GM18858 (cell line): ENCODE measurements at regions not wholly inside any gene's neighbourhood (a gene's known extent, or its start where the extent isn't known, plus 50 kb on each side); places are given as distances from the start of the nearest gene placed in this dataset.
"Not testable (repeated sequence)": the region's sequence is repeated elsewhere in the genome, so short reads cannot be mapped to it uniquely, and the experiment has no call there.

Experiments used
- ATAC-seq: cut with Tn5 transposase; IDR thresholded peaks from one replicate; pipeline ENCODE4 v1.9.1; 2021; ENCODE audit not compliant: unreplicated experiment

DNA sequence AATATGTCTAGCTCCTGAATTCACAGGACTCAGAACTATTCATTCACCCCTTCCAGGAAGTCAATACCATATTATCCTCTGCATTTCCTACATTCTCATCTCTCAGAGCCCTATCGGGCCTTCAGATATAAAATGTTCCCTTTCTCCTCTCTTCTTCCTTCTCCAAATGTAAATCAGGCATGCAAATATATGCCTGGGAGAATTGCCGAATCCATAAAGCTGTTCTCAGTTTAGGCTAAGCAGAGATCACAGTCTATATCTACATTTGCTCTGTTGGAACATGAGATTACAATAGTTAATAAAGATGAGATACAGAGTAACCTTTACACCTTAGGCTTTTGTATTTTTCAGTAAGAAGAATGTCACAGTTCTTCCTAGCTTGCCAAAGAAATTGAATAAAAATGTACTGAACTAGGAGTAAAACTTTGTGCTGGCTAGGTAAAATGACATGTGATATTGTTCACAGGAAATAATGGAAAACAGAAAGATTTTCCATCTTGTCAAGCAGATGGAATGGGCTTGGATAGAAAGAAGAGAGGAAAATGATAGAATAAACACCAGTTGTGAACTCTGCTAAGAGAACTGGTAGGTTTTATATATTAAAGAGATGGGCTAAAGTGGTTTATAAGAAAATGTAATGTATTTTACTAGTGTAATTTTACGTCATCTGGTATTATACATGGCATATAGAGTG, 161.5 kb downstream of the NRIP1 start:
- ATAC-seq: no peak

DNA sequence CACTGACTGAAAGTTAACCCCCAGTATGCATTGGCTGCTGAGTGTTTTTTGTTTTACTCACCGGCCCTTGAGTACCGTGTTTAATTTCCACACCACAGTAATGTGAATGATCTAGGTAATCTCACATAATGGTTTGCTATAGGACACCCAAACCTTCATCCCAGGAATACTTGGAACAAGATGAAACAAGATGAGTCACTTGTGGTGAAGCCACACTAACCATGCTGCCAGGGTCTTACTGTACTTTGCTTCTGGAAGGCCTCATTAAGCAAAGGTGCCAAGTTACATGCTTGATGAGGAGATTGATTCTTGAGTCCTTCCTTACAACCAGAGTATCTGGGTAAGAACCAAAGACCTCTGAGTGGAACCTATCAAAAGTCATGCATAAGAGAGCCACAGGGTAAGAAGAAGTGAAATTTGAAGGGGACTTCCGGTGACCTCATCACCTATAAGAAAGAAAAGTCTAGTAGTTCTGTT, 163.3 kb downstream of the NRIP1 start:
- peak; percentile 69 for ATAC-seq

DNA sequence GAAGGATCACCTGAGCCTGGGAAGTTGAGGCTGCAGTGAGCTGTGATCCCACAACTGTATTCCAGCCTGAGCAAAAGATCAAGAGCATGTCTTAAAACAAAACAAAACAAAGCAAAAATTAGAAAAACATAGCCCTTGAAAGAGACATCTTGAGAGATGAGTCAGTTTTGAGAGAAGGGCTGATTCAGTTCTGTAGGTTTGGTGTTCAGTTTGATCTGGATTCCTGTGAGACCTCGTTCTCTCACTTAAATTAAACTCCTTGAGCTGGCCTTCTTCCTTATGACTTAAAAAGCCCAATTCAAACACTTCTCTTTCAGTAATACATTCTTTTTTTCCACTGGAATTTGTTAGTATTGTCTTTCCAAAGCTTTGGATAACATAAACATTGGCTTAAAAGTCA, 164.2 kb downstream of the NRIP1 start:
- no peak for ATAC-seq

DNA sequence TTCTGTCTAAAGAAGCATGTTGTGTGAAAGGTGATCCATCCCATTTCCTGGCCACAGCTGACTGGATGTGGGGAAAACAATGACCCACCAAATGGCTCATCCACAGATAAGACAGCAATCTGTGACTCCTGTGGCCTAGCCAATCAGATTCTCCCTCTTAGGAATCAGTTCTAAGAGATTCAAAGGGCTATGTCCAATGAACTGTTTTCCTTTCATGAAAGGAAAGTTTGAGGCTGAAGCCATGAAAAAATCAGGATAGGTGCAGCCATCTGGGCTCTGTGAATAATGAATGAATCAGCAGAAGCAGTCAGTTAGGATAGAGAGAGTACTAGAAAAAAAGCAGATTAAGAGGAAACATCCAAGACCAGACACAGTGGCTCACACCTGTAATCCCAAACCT, 164.7 kb downstream of the NRIP1 start:
- no peak for ATAC-seq

DNA sequence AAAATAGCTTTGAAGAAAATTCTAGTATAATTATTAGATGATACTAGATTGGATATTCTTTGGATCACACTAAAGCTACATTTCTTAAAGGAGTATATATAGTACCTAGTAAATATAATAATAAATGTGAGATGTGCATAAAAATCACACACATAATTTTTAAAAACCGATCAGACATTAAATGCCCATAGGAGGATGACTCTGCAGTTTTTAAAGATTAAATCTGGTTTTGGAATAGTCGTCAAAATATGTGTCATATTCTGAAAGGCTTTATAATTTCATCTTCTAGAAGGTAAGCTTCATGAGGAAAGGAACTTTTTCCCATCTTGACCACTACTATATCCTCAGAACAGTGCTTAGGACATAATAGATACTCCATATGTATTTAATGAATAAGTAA, 169.0 kb downstream of the NRIP1 start:
- ATAC-seq: no peak

DNA sequence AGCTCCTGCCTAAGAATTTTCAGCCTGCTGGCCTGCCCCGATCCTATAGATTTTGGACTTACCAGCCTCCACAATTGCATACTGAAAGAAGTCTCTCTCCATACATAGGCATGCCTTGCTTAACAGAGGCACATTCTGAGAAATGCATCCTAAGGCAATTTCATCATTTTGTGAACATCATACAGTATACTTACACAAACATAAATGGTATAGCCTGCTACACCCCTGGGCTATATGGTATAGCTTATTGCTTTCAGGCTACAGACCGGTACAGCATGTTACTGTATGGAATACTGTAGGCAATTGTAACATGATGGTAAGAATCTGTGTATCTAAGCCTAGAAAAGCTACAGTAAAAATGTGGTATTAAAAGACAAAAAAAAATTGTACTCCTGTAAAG, 174.7 kb downstream of the NRIP1 start:
- ATAC-seq: no peak

DNA sequence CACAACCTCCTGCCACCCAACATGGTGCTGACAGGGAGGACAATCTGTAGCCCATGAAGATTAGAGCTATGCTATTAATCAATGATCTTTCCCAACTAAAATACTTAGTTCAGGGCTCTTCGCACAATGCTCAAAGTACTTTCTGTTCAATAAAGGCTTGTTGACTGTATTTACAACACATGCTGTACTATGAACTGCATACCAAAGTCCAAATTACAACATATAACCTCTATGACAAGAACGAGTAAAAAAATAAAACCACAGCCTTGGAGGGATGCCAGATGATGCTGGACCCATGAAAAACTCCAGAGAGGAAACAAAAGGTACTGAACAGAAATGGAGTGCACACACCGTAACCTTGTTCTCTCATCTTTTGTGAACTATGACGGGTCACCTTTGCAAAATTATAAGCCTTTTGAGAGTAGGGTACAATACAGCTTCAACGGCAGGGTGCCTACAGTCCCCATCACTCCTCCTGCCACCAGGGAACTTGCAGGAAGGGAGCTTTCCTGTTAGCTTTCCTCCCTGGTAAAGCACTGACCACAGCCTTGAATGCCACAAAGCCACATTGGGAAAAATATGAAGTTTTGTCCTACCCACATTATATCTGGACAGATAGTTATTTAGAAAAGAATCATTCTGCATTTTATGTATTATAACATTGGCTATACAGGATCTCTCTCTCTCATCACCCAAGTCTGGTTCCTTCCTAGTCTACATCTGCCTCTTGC, 175.6 kb downstream of the NRIP1 start:
- no peak for ATAC-seq

DNA sequence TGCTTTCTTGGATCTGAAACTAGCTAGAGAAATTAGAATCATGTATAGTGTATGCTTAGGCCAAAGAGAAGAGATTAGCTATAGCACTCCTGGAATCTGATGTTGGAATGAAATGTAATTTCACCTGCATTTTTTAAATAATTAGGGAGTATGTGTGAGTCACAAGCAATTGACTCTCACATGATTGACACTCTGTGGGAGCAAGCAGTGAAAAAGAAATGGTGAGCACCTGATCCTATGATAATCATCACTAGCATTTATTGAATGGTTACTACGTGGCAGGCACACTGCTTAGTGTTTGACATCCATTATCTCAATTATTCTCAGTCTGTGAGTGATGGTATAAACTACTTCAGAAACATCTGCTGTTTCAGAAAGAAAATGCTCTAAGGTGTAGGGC, 176.6 kb downstream of the NRIP1 start:
- no peak for ATAC-seq

DNA sequence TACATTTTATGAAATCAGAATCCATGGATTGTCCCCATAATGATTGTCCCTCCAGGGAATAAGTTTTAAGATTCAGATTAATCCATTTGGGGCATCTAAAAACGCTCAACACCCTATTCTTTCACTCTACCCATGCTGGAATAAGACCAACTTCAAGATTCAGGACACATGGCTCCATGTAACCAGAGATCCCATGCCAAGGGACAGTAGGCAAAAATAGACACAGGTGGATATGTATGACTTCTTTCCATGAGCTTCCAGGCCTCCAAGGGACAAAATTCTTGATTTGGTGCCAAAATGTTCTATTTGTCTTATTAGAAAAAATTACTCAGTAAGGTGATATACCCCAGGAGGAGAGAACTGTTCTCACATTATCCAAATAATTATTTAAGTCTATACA, 178.8 kb downstream of the NRIP1 start:
- no peak for ATAC-seq

DNA sequence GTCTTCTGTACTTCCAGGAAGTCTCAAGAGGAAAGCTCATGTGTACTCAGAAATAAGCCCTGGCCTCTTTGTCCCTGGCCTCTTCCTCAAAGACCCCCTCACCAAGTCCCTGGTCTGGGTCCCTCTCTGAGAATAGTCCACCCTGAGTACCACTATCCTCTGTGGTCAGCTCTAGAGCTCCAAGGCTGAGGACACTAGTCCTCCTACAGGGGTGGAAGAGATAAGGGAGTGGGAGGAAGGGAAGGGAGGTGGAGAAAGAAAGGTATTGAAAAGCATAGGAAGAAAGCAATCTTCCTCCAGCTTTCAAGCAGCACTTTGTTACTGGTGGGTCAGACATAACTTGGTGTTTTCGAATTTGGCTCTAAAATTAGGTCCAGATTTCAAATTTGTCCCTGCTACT, 181.4 kb downstream of the NRIP1 start:
- no peak for ATAC-seq

DNA sequence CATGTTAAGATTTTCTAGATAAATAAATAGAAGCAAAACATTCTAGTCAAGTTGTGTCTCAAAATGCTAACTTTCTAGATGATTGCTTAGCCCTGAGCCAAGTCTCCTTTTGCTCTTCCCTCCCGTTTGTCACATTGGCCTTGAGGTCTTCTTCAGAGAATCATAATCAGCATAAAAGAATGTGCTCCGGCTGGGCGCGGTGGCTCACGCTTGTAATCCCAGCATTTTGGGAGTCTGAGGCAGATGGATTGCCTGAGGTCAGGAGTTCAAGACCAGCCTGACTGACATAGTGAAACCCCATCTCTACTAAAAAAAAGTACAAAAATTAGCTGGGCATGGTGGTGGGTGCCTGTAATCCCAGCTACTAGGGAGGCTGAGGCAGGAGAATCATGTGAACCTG, 182.3 kb downstream of the NRIP1 start:
- ATAC-seq: not testable (repeated sequence)

DNA sequence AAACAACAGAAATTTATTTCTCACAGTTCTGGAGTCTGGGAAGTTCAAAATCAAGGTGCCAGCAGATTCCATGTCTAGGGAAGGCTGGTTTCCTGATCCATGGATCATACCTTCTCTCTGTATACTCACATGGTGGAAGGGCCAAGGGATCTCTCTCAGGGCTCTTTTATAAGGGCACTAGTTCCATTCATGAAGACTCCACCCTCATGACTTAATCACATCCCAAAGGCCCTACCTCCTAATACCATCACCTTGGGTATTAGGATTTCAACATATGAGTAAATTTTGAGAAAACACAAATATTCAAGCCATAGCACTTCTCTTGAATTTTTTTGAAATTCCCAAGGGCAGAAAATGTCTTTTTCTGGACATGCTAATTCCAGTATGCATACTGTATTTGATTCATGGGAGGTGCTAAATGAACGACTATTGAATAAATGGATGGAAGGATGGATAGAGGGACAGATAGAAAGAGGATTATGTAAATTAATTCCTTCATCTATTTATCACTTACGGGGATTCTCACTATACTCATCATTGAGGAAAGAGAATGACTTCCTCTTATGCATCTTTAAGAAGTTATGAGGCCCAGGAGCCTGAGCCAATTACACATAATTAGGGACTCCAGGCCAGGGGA, 182.8 kb downstream of the NRIP1 start:
- no peak for ATAC-seq

DNA sequence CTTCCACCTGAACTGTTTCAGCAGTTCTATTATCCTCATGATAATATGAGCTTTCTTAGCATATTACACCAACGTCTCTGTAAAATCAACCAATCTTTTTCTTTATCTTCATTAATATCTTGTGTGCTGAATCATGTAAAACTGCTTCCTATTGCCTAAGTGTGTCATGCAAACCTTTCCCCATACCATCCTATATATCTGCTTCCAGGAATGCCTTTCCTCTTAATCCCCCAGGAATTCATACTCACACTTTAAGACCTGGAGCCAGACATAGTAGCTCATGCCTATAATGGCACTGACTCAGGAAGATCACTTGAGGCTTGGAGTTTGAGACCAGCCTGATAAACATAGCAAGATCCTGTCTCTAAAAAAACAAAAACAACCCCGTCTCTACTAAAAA, 183.9 kb downstream of the NRIP1 start:
- no peak for ATAC-seq

DNA sequence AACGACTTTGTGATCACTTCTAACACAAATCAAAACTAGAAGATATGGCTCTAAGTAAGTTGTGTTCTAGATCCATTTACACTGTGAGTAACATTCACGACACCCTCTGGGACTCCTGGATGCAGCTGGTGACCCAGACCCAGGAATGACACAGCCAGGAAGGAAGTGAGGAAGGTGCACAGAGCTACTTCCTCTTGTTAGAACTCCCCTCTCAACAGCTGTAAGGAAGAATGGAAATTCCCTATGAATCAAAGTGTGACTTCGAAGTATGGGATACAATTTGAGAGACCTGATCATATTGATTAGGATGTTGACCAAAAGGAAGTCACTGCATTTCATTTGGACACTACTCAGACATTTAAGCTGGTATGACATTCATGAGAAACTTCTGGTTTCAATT, 185.3 kb downstream of the NRIP1 start:
- no peak for ATAC-seq

DNA sequence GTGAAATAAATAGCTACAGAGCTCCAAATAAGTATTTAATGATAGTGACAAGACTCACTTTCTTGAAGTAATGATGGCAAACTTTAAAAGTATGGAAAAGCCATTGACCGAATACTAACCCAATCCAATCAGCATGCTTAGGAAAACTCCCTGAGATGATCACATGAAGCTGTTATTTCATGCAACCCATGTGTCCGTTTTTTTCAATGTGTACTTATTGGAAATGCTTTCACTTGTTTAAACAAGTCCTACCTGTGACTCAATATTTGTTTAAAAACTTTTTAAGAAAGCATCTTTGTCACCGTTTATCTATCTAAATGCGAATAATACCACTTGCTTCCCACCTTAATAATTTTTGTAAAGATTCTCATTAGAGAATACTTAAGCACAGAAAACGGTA, 185.8 kb downstream of the NRIP1 start:
- ATAC-seq: no peak

DNA sequence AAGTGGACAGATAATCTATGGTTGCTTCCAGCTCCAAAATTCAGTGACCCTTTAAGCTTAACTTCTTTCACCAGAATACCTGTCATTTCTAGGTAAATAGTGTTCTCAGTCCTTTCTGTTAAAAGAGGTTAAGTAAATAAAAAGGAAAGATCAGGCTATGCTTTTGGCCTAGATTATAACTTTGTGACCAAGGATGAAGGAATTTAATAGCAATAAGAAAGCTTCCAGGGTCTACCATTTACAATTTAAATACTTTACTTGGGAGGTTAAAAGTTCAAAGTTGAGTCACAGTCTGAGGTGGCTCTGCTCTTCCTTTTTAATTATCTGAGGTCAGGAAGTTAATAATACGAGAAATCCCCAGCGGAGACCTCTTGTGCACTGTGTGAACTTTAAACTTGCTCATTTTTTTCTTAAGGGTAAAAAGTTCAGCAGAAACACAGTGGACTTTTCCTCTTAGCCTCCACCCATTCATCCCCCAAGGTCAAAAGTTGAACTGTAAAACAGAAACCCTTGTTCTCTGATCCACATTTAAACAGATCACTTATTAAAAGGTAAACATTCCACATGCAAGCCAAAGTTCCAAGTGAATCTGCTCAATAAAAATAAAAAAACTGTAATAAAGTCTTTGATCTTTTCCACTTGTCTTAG, 187.1 kb downstream of the NRIP1 start:
- ATAC-seq: no peak

DNA sequence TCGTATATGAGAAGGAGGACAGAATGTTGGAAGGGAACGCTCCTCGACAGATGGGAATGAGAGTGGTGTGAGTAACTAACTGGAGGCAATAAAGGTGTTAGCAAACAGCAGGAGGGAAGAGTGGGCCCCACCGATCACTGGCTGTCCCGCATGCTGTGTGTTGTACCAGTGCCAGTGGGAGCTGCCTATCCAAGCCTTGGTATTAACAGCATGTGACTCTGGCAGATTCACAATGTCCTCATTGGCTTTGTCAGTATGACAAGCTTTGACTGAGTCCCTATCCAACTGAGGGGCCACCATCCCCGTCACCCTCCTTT, 188.3 kb downstream of the NRIP1 start:
- no peak for ATAC-seq

DNA sequence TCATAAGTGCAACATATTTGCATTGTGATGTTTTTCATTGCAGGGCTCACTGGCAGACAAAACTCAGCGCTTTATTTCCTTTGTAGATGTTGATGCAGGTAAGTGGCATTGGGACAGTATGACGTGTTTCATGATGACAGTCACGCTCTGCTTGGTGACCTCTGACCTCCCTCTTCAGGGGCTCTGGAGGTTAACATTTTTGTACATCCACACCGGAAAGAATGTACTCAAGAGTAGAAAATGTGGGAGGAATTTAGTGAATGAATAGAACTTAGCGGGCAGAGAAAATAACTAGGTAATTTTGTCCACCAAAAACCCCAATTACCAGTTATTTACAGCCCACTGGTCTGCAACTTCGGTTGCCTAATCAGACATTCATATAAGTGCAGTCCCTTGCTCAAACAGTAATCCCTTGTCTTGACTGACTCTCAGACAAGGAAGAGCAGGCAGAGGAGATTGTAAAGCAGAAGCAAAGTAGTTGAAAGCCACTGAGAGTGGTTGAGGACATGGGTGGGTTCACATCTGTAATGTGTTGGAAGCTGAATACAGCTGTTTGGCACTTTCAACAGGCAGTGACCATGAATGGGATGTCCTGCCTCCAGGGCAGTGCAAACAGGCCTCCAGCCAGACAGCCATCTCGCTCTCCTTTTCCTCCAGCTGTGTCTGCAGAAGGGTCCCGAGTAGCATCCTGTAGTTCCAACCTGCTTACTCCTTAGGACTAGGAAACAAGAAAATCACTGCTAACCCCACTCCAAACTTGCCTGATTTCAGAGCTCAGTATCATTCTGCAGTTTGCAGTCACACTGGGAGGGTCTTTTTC, 188.9 kb downstream of the NRIP1 start:
- peak; percentile 78 for ATAC-seq

DNA sequence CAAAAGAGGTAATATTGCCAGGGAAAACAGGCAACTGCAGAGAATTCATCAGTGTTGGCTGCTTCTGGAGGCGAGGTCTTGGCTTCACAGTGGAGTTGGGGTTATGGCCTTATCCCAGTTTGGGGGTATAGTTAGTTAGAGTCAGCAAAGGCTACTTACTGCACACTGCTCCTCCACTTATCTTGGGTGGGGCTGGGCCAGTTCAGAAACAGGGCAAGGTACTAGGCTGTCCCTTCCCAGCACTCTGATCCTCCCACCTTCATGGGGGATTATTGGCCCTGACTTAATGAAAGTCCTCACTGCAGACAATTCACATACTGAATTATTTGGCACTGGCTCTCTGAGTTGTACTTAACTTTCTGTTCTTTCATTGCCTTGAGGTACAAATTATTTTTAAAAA, 189.6 kb downstream of the NRIP1 start:
- ATAC-seq: no peak

DNA sequence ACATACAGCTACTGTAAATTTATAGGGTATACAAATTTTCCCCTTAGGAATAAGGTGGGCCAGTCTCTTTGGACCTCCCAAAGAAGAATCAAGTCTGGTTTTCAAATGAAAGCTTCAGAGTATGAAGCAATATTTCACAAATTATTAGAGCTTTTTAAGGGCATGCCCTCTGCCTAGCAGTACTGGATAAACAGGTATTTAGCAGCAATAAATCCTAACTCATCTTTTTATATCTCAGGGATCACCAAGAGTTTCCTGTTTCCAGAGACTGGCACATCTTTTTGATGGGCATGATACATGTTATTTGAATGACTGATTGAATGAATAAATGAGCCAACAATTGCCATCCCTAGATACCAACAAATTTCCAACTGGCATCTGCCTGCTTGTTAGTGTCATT, 190.4 kb downstream of the NRIP1 start:
- ATAC-seq: no peak

DNA sequence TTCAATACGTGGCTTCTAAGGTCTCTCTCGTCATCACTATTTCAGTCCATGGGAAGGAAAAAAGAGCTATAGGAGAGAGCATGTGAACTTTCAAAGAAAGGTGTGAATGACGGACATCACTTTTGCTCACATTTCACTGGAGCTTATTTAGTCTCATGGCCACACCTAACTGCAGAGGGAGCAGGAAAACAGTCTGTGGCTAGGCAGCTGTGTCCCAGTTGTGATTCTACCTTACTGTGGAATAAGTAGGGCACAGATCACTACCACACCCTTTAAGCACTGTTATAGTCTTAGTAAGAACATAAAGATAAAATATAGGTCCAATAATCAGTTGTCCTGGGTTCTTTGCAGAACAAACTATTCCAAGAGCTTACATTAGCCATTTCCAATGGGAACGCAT, 192.9 kb downstream of the NRIP1 start:
- no peak for ATAC-seq
